T-helper 1 cell treated with Interleukin-12 subunit alpha and Interleukin-12 subunit beta and Interleukin-4 antibody, amounts not matched to agents 30 μg/mL and 1 μg/mL, for 36 hours (primary cell): ENCODE measurements at regions not wholly inside any gene's neighbourhood (a gene's known extent, or its start where the extent isn't known, plus 50 kb on each side); places are given as distances from the start of the nearest gene placed in this dataset.

Source experiments
- H3K27ac Mint-ChIP-seq: one replicate; pipeline ENCODE4 v1.8.0; 2021; ENCODE audit warnings: mild to moderate bottlenecking, mixed read lengths
- H3K27me3 Mint-ChIP-seq: one replicate; pipeline ENCODE4 v1.8.0; 2021; ENCODE audit warnings: low read depth, mixed read lengths
- H3K36me3 Mint-ChIP-seq: one replicate; pipeline ENCODE4 v1.8.0; 2021; ENCODE audit warnings: low read depth, mixed read lengths
- H3K4me1 Mint-ChIP-seq: one replicate; pipeline ENCODE4 v1.8.0; 2021; ENCODE audit warnings: low read depth, mixed read lengths
- H3K4me3 Mint-ChIP-seq: one replicate; pipeline ENCODE4 v1.8.0; 2021; ENCODE audit warnings: mild to moderate bottlenecking, moderate library complexity, mixed read lengths
- H3K9me3 Mint-ChIP-seq: one replicate; pipeline ENCODE4 v1.8.0; 2021; ENCODE audit warnings: mixed read lengths

DNA sequence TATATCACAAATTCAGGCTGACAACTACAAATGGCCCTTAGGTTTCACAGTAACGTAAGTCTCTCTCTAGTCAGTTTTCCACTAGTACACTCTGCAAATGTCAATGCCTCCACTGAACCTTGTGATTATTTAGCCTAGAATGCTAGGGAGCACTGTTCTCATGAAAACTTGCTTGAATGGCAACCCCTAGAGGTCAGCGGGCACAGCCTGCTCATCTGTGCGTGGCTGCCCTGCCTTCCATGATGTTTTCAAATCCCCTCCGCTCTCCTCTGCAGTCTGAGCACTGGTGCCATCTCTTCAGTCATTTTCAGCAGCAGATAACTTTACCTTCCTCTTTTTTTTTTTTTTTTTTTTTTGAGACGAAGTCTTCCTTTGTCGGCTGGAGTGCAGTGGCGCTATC, 84.1 kb upstream of the GULP1 start:
- Mint-ChIP-seq H3K4me1 (no peaks in the 10 kb centered on the region), H3K36me3 (no peaks in the 10 kb centered on the region), H3K27me3 (no peaks in the 10 kb centered on the region), H3K4me3 (no peak overlapping the region), H3K27ac (no peak overlapping the region), H3K9me3 (no peaks in the 10 kb centered on the region)

DNA sequence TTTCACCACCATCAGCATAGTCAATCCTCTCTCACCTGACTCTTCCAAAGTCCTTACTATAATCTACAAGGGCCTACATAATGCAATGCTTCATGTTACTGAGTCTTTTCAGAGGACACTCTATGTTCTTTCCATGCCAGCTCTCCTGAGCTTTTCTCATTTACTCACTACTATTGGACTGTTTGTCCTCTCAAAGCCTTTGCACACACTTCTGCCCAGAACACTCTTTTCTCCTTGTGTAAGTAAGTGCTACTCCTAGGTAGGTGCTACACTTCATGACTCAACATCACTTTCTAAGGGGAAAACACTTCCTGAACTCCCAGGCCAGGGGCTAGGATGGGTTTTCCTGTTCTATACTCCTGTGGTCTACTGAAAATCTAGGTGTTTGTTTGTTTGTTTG, 82.5 kb upstream of the GULP1 start:
- no peaks in the 10 kb centered on the region for H3K27me3 Mint-ChIP-seq
- H3K4me1 Mint-ChIP-seq: no peaks in the 10 kb centered on the region
- H3K36me3 Mint-ChIP-seq: no peaks in the 10 kb centered on the region
- H3K9me3 Mint-ChIP-seq: no peaks in the 10 kb centered on the region
- H3K27ac Mint-ChIP-seq: no peak overlapping the region
- H3K4me3 Mint-ChIP-seq: no peak overlapping the region

DNA sequence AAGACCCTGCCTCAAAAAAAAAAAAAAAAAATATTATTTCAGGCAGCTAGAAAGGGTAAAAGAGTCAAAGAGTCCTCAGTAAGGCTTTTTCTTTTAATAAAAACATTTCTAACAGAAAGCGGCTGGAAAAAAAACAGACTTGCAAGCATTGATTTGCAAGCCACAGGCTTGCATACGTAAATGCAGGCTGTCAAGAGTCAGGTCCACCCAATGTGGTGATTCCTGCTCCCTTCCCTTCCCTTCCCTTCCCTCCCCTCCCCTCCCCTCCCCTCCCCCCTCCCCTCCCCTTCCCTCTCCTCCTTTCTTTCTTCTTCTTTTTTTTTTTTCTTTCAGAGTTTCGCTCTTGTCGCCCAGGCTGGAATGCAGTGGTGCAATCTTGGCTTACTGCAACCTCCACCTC, 74.4 kb upstream of the GULP1 start:
- no peak overlapping the region for H3K4me3 Mint-ChIP-seq
- no peaks in the 10 kb centered on the region for H3K9me3 Mint-ChIP-seq
- H3K4me1 Mint-ChIP-seq: no peaks in the 10 kb centered on the region
- H3K27me3 Mint-ChIP-seq: no peaks in the 10 kb centered on the region
- no peak overlapping the region for H3K27ac Mint-ChIP-seq
- no peaks in the 10 kb centered on the region for H3K36me3 Mint-ChIP-seq

DNA sequence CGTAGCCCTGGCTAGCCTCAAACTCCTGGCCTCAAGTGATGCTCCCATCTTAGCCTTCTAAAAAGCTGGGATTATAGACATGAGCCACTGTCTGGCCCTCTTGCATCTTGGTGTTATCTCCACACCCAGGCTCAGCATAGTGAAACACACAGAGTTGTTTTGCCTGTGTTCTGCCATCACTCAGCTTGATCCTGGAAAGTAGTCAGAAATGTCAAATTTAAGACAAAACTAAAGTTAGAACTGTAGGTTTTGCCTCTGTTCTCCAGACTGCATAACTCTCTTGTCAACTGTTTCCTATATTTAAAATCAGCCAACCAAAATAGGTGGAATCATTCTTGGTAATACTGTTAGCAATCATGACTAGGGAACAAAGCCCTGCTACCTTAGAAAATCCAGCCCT, 72.1 kb upstream of the GULP1 start:
- Mint-ChIP-seq H3K4me3 (no peak overlapping the region), H3K27ac (no peak overlapping the region), H3K27me3 (no peaks in the 10 kb centered on the region), H3K4me1 (no peaks in the 10 kb centered on the region), H3K36me3 (no peaks in the 10 kb centered on the region), H3K9me3 (no peaks in the 10 kb centered on the region)

DNA sequence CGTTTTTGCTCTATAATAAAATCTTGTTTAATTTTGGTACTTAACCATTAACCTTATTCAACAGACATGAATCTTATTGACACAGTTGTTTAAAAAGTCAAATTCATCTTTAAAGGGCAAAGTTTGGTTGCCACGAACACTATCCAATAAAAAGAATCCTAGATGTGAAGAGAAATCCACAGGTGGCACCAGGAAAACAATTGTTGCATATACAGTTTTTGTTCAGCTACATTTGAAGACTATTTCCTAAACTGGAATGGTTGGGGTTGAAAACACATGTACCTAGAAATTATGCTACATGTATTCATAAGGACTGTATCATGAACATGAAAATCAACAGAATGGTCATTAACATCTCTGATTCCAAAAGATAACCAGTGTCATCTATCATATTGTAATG, 71.1 kb upstream of the GULP1 start:
- Mint-ChIP-seq H3K9me3 (no peaks in the 10 kb centered on the region), H3K4me3 (no peak overlapping the region), H3K27me3 (no peaks in the 10 kb centered on the region), H3K4me1 (no peaks in the 10 kb centered on the region), H3K36me3 (no peaks in the 10 kb centered on the region), H3K27ac (no peak overlapping the region)

DNA sequence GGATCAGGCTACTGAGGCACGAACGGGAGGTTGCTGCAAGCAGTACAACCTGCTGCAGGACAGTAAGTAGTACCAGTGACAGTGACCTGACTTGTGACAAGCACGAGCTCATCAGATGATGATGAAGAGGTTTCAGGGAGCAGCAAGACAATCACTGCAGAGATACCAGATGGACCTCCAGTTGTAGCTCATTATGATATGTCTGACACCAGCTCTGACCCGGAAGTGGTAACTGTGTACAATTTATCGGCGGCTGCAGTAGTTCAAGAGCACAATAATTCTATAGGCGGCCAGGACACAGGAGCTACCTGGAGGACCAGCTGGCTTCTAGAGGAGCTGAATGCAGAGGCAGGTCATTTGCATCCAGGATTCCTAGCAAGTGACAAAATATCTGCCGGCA, 64.0 kb upstream of the GULP1 start:
- no peaks in the 10 kb centered on the region for H3K9me3 Mint-ChIP-seq
- H3K36me3 Mint-ChIP-seq: no peaks in the 10 kb centered on the region
- no peaks in the 10 kb centered on the region for H3K27me3 Mint-ChIP-seq
- H3K27ac Mint-ChIP-seq: no peak overlapping the region
- no peak overlapping the region for H3K4me3 Mint-ChIP-seq
- no peaks in the 10 kb centered on the region for H3K4me1 Mint-ChIP-seq

DNA sequence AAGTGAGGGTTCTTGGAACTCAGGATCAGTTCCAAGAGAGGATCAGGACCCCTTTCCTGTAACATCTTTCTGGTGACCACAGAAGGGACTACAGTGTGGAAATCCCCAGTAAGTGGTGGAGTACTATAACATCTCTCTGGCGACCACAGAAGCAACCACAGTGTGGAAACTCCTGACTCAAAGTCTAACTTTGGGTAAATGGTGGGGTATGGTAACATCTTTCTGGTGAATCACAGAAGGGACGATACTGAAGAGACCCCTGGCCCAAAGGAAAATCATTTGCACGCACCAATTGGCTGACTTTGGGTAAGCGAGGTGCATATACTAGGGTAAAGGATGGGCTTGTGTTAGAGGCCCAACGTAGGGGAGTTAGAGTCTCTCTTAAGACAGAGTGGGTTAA, 56.3 kb upstream of the GULP1 start:
- Mint-ChIP-seq H3K27me3 (no peaks in the 10 kb centered on the region), H3K9me3 (peaks cover 20% of the 10 kb centered on the region), H3K36me3 (no peaks in the 10 kb centered on the region), H3K27ac (no peak overlapping the region), H3K4me1 (peaks cover 4% of the 10 kb centered on the region), H3K4me3 (no peak overlapping the region)

DNA sequence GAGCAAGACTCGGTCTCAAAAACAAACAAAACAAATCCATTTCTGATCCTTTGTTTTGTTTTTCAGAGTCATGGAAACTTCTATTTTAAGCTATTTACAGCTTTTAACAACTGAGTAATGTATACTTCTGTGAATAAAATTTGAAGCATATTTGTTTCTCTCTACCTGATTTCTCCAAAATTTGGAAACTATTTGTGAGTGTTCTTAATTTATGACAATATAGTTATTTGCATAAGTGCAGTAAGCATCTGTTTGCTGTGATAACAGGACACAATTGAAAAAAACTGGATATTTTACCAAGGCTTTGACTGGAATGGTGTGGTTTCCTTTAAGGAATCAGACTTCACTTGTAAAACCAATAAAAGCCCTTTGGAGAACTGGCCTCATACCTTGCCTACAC, 53.3 kb upstream of the GULP1 start:
- H3K27ac Mint-ChIP-seq: no peak overlapping the region
- H3K27me3 Mint-ChIP-seq: no peaks in the 10 kb centered on the region
- H3K36me3 Mint-ChIP-seq: no peaks in the 10 kb centered on the region
- no peak overlapping the region for H3K4me3 Mint-ChIP-seq
- peaks cover 20% of the 10 kb centered on the region for H3K9me3 Mint-ChIP-seq
- peaks cover 4% of the 10 kb centered on the region for H3K4me1 Mint-ChIP-seq
